MM.1S (cell line): ENCODE measurements at regions not wholly inside any gene's neighbourhood (a gene's known extent, or its start where the extent isn't known, plus 50 kb on each side); places are given as distances from the start of the nearest gene placed in this dataset.

ENCODE experiments used
- DNase-seq: peaks from one replicate; pipeline ENCODE4 v3.0.0-alpha.2; 2015
- H2AFZ ChIP-seq: fragments of 300-600 bp; sonication (generic); 2 replicates; pipeline ENCODE4 v1.6.0; 2016; ENCODE audit warnings: antibody characterized with exemption, low read length
- H3F3A ChIP-seq: fragments of 300-600 bp; sonication (generic); 2 replicates; pipeline ENCODE4 v1.6.1; 2016; ENCODE audit warnings: mild to moderate bottlenecking, antibody characterized with exemption, low read length, moderate library complexity, mixed read lengths; ENCODE audit not compliant: insufficient read depth
- H3K27ac ChIP-seq: fragments of 300-600 bp; sonication (generic); 2 replicates; pipeline ENCODE4 v1.5.1; 2016; ENCODE audit warnings: mild to moderate bottlenecking, low read length
- H3K27me3 ChIP-seq: fragments of 300-600 bp; sonication (generic); replicated peaks from 2 replicates; pipeline ENCODE4 v1.6.0; 2016; ENCODE audit warnings: low read length; ENCODE audit not compliant: insufficient read depth
- H3K36me3 ChIP-seq: fragments of 300-600 bp; sonication (generic); replicated peaks from 2 replicates; pipeline ENCODE4 v1.6.1; 2016; ENCODE audit warnings: mild to moderate bottlenecking, low read length, mixed read lengths; ENCODE audit not compliant: insufficient read depth
- H3K4me1 ChIP-seq: fragments of 300-600 bp; sonication (generic); 2 replicates; pipeline ENCODE4 v1.6.1; 2016; ENCODE audit warnings: low read length, mixed read lengths
- H3K4me2 ChIP-seq: fragments of 300-600 bp; sonication (generic); 2 replicates; pipeline ENCODE4 v1.6.0; 2016; ENCODE audit warnings: low read depth, low read length
- H3K4me3 ChIP-seq: fragments of 300-600 bp; sonication (generic); 2 replicates; pipeline ENCODE4 v1.5.1; 2016; ENCODE audit warnings: low read length, mixed read lengths
- H3K79me2 ChIP-seq: fragments of 300-600 bp; sonication (generic); 2 replicates; pipeline ENCODE4 v1.6.1; 2016; ENCODE audit warnings: mixed run types, low read length, mixed read lengths
- H3K9ac ChIP-seq: fragments of 300-600 bp; sonication (generic); 2 replicates; pipeline ENCODE4 v1.6.1; 2016; ENCODE audit warnings: low read length, mixed read lengths
- H3K9me2 ChIP-seq: fragments of 300-600 bp; sonication (generic); replicated peaks from 2 replicates; pipeline ENCODE4 v1.6.1; 2016; ENCODE audit warnings: mild to moderate bottlenecking, low read length, mixed read lengths; ENCODE audit not compliant: insufficient read depth
- H3K9me3 ChIP-seq: fragments of 300-600 bp; sonication (generic); replicated peaks from 2 replicates; pipeline ENCODE4 v1.6.1; 2016; ENCODE audit warnings: mild to moderate bottlenecking, low read length, mixed read lengths; ENCODE audit not compliant: insufficient read depth
- H4K20me1 ChIP-seq: fragments of 300-600 bp; sonication (generic); 2 replicates; pipeline ENCODE4 v1.6.1; 2016; ENCODE audit warnings: mild to moderate bottlenecking, low read length, moderate library complexity, mixed read lengths; ENCODE audit not compliant: insufficient read depth
- EZH2 ChIP-seq: fragments of 300-600 bp; sonication (generic); optimal IDR thresholded peaks from 2 replicates; pipeline ENCODE3; 2017; ENCODE audit warnings: low read depth, mild to moderate bottlenecking, antibody characterized with exemption, low read length, mixed read lengths
- EZH2phosphoT487 ChIP-seq: fragments of 300-600 bp; sonication (generic); IDR thresholded peaks from 2 replicates; pipeline ENCODE4 v1.6.1; 2018; ENCODE audit warnings: antibody characterized with exemption, low read length
- TF ChIP-seq, protein P1 (sequence below): fragments of 300-600 bp; sonication (generic); IDR thresholded peaks from 2 replicates; pipeline ENCODE4 v1.5.1; 2016; ENCODE audit warnings: antibody characterized with exemption, low read length, mixed read lengths

DNA sequence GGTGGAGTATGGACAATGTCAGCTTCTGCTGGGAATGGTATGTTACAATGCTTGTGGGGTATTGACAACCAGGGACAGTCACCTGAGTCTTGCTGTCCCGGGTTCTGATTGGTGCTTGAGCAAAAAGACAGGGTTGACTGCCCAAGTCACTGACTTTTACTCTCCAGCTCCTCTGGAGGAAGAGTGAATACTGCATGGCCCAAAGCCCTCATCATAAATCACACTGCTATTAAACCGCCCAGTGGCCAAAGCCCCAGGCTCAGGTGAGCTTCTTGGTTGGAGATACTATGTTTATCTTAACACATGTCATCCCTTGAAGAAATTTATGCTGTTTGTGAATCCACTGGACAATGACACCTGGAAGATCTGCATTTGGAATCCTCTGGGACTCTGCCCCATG is 90.0 kb upstream of the IGFBP3 start:
- no peak for DNase-seq
- H3K4me2 ChIP-seq = no peak overlapping the region
- no peaks in the 10 kb centered on the region for H3K9me2 ChIP-seq
- H2AFZ ChIP-seq = no peak overlapping the region
- H3K36me3 ChIP-seq = no peaks in the 10 kb centered on the region
- peaks cover 6% of the 10 kb centered on the region; the same call in 1 of the 2 replicates for H3F3A ChIP-seq
- no peaks in the 10 kb centered on the region for H3K79me2 ChIP-seq
- TF ChIP-seq, protein P1, sequence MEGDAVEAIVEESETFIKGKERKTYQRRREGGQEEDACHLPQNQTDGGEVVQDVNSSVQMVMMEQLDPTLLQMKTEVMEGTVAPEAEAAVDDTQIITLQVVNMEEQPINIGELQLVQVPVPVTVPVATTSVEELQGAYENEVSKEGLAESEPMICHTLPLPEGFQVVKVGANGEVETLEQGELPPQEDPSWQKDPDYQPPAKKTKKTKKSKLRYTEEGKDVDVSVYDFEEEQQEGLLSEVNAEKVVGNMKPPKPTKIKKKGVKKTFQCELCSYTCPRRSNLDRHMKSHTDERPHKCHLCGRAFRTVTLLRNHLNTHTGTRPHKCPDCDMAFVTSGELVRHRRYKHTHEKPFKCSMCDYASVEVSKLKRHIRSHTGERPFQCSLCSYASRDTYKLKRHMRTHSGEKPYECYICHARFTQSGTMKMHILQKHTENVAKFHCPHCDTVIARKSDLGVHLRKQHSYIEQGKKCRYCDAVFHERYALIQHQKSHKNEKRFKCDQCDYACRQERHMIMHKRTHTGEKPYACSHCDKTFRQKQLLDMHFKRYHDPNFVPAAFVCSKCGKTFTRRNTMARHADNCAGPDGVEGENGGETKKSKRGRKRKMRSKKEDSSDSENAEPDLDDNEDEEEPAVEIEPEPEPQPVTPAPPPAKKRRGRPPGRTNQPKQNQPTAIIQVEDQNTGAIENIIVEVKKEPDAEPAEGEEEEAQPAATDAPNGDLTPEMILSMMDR = no peak
- TF ChIP-seq EZH2 (no peak), EZH2phosphoT487 (no peak)
- no peaks in the 10 kb centered on the region for H3K27me3 ChIP-seq
- no peak overlapping the region for H3K9ac ChIP-seq
- no peaks in the 10 kb centered on the region for H3K9me3 ChIP-seq
- no peak overlapping the region for H3K4me3 ChIP-seq
- no peaks in the 10 kb centered on the region for H4K20me1 ChIP-seq
- H3K4me1 ChIP-seq = peaks cover 21% of the 10 kb centered on the region
- no peak overlapping the region for H3K27ac ChIP-seq

DNA sequence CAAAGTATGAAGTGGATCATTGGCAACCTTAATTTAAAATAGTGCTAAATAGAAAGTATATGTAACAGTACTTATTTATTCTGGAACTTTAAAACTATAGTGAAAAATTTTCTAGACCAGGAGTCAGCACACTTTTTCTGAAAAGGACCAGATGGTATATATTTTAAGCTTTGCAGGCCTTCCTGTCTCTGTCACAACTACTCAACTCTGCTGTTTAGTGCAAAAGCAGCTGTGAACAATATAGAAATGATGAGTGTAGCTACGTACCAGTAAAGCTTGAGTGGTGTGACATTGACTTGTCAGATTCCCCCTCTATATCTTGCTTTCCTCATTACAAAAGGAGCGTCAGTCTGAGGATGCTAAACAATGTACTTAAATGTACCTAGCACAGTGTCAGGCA is 88.1 kb upstream of the IGFBP3 start:
- TF ChIP-seq EZH2 (no peak), EZH2phosphoT487 (no peak)
- TF ChIP-seq, protein P1 = no peak
- no peak overlapping the region; the same call in 1 of the 2 replicates for H3K27ac ChIP-seq
- peak overlapping the region; percentile 38; the same call in 1 of the 2 replicates for H2AFZ ChIP-seq
- no peak overlapping the region for H3K9ac ChIP-seq
- H3K9me2 ChIP-seq = no peaks in the 10 kb centered on the region
- no peaks in the 10 kb centered on the region for H3K27me3 ChIP-seq
- no peak for DNase-seq
- H3K4me3 ChIP-seq = no peak overlapping the region
- no peaks in the 10 kb centered on the region for H3K9me3 ChIP-seq
- no peak overlapping the region for H3K4me2 ChIP-seq
- H3K79me2 ChIP-seq = no peaks in the 10 kb centered on the region
- no peaks in the 10 kb centered on the region for H4K20me1 ChIP-seq
- H3K4me1 ChIP-seq = peaks cover 33% of the 10 kb centered on the region
- H3F3A ChIP-seq = peaks cover 19% of the 10 kb centered on the region
- no peaks in the 10 kb centered on the region for H3K36me3 ChIP-seq

DNA sequence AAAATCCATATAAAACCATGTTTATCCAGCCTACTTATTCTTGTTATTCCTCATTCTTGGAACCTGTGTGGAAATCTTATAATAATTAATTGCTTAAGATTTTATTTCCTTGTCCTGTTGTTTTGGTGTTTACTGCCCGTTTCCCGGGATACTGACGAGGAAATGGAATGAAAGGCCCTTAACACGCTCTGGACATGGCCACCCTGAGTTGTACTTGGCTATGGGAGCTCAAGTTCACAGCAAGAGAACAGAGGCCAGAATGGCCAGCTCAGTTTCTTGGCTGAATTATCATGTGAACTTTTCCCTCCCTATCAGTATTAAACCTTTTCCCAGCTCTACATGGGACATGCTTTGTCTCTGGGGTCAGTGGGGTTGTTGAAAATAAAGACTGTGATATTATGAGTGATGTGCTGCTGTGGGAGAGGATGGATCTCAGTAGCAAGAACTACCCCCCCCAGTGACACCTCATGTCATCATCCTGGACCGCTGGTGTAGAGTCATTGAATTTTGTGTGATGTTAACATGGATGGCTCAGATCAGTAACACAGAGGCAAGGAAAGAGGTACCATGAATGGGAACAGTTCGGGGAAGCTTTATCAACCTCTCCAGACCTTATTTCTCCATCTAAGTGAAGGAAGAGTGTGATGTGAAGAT is 87.0 kb upstream of the IGFBP3 start:
- Histone ChIP-seq H3K4me2 (no peak overlapping the region), H3K36me3 (no peaks in the 10 kb centered on the region), H3K27ac (no peak overlapping the region), H3K4me1 (peaks cover 42% of the 10 kb centered on the region), H3K9ac (no peak overlapping the region), H3K79me2 (no peaks in the 10 kb centered on the region), H3K27me3 (no peaks in the 10 kb centered on the region), H4K20me1 (no peaks in the 10 kb centered on the region), H2AFZ (no peak overlapping the region), H3K4me3 (no peak overlapping the region), H3K9me3 (no peaks in the 10 kb centered on the region), H3F3A (peaks cover 21% of the 10 kb centered on the region), H3K9me2 (no peaks in the 10 kb centered on the region)
- TF ChIP-seq EZH2phosphoT487 (no peak), EZH2 (no peak)
- TF ChIP-seq, protein P1 = no peak
- no peak for DNase-seq
